ENCODE measurements at regions not wholly inside any gene's neighbourhood (a gene's known extent, or its start where the extent isn't known, plus 50 kb on each side); places are given as distances from the start of the nearest gene placed in this dataset.

DNA sequence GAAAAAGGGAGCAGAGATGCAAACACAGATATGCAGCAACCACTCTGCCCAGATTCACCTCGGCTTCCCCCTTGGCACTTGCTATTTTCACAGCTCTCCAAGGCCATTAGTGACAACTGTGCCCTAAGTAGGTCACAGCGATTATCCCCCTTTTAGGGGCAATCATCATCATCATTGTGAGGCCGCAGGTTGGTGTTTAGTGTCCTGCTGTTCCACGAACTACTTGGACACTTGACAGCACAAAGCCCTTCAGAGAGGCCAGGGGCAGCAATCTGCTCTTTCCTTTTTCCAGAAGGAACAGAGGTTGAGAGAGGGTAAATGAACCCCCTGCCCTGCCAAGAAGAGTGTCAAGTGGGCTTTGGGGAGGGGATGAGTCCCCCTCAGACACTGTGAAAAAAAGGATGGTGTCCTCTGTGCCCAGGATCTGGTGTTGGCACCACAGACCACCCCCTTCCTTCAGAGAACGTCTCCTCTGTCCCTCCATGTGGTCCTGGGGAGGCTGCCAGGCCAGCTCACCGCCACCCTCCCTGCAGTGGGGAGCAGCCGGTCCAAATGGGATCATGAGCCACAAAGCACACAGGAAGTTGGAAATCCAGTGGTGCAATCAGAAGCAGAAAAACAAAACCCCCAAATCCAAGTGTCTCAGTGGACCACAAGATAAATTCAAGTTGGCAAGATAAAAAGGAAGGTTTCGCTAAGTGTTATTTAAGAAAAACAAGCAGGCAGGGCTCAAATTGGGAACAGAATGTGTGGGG is 78.4 kb upstream of the MED9 start:
- ChIA-PET CTCF (no interaction called here), POLR2A (ENCODE audit: low non-redundant PET) (no interaction called here)
- no peak for DNase-seq (ENCODE audit: low spot score)
- no peak overlapping the region for H3K27ac ChIP-seq
- TF ChIP-seq, protein P1, sequence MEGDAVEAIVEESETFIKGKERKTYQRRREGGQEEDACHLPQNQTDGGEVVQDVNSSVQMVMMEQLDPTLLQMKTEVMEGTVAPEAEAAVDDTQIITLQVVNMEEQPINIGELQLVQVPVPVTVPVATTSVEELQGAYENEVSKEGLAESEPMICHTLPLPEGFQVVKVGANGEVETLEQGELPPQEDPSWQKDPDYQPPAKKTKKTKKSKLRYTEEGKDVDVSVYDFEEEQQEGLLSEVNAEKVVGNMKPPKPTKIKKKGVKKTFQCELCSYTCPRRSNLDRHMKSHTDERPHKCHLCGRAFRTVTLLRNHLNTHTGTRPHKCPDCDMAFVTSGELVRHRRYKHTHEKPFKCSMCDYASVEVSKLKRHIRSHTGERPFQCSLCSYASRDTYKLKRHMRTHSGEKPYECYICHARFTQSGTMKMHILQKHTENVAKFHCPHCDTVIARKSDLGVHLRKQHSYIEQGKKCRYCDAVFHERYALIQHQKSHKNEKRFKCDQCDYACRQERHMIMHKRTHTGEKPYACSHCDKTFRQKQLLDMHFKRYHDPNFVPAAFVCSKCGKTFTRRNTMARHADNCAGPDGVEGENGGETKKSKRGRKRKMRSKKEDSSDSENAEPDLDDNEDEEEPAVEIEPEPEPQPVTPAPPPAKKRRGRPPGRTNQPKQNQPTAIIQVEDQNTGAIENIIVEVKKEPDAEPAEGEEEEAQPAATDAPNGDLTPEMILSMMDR (conservative IDR thresholded peaks at IDR 0.05; ENCODE audit: low read depth) = no peak

DNA sequence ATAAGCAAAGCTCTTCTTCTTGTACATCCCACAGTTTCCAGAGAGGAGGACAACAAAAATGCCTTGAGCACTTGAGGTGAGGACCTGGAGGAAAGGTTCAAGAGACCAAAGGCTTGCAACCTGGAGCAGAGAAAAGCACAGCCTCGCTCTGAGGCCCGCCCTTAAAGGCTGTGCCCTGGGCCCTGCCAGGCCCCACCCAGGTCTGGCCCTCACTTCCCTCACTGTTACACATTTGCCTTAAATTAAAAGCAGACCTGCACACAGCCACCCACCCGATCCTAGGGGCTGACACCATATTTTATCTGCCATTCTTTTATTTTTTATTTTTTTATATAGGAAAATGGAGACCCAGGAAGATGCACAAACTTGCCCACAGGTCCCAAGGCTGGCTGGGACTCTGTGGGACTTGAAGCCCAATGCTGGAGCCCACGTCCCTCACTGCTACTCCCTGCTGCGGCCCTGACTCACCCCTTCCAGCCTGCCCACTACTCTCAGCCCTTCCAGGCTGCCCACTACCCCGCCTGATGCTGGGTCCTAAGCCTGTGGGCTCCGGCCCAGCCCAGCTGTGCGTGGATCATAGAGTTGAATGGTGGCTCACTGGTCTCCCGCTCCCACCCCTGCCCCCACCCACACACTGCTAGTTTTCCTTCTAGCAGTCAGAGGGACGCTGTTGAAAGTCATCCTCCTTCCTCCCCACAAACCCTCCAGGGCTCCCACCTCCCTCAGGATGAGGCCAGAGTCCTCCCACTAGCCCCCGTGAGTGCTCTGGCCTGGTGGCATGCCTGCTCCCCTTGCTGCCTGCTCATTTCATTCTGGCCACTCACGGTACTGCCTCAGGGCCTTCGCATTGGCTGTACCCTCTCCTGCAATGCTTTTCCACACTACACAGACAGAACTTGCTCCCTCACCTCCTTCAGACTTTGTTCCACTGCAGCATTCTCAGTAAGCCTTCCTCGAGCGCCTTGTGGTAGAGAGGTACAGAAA is 77.6 kb upstream of the MED9 start:
- CTCF ChIA-PET = no interaction called here
- no peak overlapping the region for H3K27ac ChIP-seq
- TF ChIP-seq, protein P1 (conservative IDR thresholded peaks at IDR 0.05; ENCODE audit: low read depth) = no peak
- no peak for DNase-seq (ENCODE audit: low spot score)
- POLR2A ChIA-PET (ENCODE audit: low non-redundant PET) = no interaction called here

GRCh38 chr17:17400070-17400469 is 76.7 kb upstream of the MED9 start:
- ChIA-PET CTCF (interaction anchor here (0.6 kb wide), 1 partner anchor 9 kb away, joined by 5 read pairs; no protein-coding TSS in a partner anchor), POLR2A (ENCODE audit: low non-redundant PET) (no interaction called here)
- no peak for DNase-seq (ENCODE audit: low spot score)
- H3K27ac ChIP-seq = no peak overlapping the region
- TF ChIP-seq, protein P1 (conservative IDR thresholded peaks at IDR 0.05; ENCODE audit: low read depth) = no peak

DNA sequence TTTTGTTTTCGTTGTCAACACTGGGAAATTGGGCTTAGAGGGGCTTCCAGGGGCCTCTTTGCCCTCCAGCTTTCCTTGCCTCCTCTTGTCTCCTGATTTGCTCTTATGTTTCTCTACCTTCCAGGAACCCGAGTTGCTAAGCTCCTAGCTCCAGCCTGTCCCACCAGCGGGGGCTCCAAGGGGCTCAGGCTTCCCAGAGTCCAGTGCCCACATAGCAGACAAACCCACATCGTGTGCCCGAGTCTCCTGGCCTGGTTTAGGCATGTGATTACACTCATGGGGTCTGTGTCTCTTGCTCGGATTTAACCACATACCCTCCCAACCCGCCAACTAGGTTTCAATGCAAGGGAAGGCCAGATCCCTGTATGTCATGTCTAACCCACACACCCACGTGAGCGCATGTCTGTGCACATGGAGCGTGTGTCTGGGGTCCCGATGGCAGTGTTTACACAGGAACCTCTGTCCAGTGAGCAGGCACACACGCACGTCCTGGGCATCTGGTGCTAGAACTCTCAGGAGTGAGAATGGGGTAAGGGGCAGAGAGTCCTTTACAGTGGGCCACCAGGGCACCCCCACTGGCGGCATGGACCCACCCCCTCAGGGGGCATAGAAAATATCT is 76.1 kb upstream of the MED9 start:
- TF ChIP-seq, protein P1 (conservative IDR thresholded peaks at IDR 0.05; ENCODE audit: low read depth) = no peak
- POLR2A ChIA-PET (ENCODE audit: low non-redundant PET) = no interaction called here

GRCh38 chr17:17401271-17401781 is 75.5 kb upstream of the MED9 start:
- ChIA-PET CTCF (no interaction called here), POLR2A (ENCODE audit: low non-redundant PET) (no interaction called here)
- H3K27ac ChIP-seq = no peak overlapping the region
- no peak for DNase-seq (ENCODE audit: low spot score)
- TF ChIP-seq, protein P1 (conservative IDR thresholded peaks at IDR 0.05; ENCODE audit: low read depth) = no peak

More for the DNA sequence above, 76.1 kb upstream of the MED9 start:
- DNase-seq (ENCODE audit: low spot score) = no peak
- CTCF ChIA-PET = interaction anchor here (0.6 kb wide), 1 partner anchor 9 kb away, joined by 5 read pairs; no protein-coding TSS in a partner anchor
- H3K27ac ChIP-seq = no peak overlapping the region

DNA sequence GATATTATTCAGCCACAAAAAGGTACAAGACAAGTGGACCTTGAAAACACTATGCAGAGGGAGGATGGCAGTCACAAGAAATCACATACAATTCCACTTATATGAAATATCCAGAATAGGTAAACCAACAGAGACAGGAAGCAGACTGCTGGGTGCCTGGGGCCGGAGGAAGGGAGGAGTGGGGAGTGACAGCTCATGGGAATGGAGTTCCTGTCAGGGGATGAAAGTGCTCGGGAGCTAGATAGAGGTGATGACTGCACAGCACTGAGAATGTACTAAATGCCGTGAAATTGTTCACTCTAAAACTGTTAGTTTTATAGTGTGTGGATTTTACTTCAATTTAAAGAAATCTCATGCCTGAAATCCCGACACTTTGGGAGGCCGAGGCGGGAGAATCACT is 74.2 kb upstream of the MED9 start:
- TF ChIP-seq, protein P1 (conservative IDR thresholded peaks at IDR 0.05; ENCODE audit: low read depth) = no peak
- ChIA-PET CTCF (no interaction called here), POLR2A (ENCODE audit: low non-redundant PET) (no interaction called here)
- DNase-seq (ENCODE audit: low spot score) = no peak
- H3K27ac ChIP-seq = no peak overlapping the region
